Suppressor macrophage (primary cell): ENCODE measurements at regions not wholly inside any gene's neighbourhood (a gene's known extent, or its start where the extent isn't known, plus 50 kb on each side); places are given as distances from the start of the nearest gene placed in this dataset.
"Not testable (repeated sequence)": the region's sequence is repeated elsewhere in the genome, so short reads cannot be mapped to it uniquely, and the experiment has no call there.

Source experiments
- DNase-seq, 4 experiments: peaks; one replicate each; pipeline ENCODE4 v3.0.0-alpha.2; 2020 to 2022

DNA sequence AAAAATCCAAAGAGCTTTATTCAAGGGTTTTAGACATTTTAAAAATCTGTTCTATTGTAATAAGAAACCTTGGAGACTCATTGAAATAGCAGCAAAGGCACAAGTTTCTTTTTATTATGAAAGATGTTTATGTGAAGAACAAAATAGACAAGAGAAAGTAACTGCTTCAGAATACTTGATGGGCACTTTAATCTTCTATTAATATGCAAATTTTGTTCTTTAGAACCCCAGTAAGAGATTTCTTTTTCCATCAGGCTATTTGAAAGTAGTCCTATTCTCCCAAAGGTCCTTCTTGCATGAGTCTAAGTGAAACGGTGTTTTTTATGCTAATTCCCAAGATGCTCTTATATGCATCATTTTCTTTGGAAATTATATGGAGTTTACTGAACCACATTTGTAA lies 602.0 kb downstream of the EFNA5 start:
- no peak for DNase-seq

DNA sequence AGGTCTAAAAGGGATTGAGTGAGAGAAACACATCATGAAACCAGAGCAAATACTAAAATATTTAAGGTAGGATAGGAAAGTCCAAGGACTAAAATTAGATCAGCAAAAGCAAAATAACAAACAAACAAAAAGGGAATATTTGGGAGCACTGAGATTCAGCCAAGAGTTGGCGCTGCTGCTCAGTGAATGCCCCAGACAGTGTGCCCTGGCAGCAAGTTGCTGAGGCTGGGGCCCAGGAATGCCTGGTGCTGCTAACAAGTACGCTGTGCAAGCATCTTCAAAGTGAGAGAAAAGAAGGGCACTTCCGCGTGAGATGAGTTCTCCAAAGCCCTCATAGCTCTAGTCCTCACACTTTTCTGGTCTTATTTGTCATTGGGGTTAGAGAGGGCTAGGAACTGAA lies 603.3 kb downstream of the EFNA5 start:
- no peak for DNase-seq

DNA sequence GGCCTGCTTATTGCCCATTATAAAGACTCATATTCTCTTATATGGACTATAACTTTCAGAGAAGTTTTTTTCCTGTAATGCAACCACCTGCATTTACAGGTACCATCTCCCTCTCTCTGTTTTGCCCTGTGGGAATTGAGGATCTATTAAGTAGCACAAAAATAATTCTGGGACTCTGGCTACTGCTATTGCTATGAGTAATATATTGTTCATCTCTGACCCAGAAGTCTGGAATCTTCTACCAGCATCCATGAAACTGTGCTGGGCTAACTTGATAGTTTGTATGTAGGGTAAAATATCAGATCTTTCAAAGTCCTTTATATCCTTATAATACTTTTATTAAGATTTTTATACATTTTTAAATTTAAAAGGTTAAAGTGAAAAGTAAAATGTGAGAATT lies 607.2 kb downstream of the EFNA5 start:
- no peak for DNase-seq

DNA sequence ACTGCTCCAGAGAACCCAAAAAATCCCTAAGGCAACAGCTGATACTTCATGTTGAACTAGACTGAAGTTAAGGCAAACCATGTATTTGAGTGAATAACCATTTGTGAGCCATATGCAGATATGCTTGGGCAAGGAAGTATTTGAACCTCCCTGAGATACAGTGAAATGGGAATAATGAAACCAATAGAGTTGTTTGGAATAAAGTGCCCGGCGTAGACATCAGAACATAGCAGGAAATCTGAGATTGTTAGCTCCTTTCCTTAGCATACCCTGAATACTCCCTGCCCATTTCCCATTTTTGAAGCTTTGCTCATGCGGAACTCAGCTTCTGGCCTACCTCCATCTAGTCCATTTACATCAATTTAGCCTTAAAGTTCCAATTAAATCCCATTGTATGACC lies 611.9 kb downstream of the EFNA5 start:
- no peak for DNase-seq

DNA sequence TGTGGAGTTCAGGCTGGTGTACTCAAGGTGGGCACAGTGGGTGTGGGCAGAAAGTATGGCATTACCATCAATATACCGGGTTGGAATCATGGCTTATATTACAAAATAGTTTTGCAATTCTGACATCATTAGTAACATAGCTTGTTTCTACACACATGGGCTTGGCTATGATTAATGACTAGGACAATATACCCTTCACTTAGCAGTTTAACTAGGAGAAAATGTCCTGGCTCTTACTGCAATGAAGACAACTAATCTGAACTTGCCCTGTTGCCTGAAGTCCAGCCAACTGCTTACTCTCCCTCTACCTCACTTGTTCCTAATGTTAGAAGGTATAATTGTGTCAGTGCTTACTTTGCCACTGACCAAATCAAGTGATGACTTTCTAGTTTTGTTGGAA lies 612.5 kb downstream of the EFNA5 start:
- DNase-seq = no peak

DNA sequence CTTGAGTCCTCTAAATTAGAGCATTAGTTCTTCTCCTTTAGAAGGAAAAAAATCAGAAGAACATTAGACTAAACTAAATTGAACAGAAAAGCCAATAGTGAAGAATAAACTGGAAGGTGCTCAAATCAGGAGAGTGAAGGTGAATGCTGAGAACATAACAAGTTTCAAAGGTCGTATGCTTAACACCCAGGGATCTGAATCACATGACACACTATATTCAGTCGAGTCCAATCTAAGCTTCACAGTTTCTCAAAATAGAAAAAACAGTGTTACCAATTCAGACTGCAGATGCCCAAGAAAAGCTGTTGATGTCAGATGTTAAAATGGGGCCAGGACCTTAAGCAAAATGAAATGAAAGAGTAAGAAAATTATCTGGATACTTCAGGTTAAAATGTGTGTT lies 614.5 kb downstream of the EFNA5 start:
- DNase-seq = no peak

DNA sequence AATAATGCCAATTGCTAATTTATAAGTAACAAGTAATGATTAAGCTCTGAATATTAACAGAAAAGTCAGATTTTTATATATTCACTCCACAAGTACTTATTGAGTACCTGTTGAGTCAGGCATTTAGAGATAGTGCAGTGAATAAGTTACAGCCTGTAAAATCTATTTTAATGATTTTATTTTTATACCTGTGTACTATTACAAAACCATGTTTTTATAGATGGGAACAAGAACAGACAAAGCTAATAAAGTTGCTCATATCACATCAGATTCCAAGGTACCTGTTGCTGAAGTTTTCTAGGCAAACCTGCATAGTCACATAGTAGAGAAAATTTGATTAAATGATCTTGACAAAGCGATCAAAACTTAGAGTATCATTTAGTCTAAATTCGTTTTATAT lies 623.7 kb downstream of the EFNA5 start:
- DNase-seq = no peak

DNA sequence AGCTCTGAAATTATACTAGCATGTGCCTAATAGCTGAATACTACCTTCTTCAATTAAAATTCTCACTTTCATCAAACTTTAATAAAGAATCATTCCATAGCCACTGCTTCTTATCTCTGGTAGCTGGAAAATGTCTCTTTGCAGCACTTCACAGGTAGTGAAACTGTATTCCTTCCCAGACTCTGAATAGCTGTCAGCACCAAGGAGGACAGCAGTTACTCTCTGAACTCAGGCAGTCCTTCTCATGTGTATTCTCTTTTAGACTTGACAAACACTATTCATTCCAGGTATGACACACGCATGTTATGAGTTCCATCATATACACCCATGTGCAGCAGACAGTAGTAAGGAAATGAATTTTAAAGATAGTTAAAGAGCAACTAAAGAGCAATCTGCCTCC lies 627.1 kb downstream of the EFNA5 start:
- DNase-seq = no peak

DNA sequence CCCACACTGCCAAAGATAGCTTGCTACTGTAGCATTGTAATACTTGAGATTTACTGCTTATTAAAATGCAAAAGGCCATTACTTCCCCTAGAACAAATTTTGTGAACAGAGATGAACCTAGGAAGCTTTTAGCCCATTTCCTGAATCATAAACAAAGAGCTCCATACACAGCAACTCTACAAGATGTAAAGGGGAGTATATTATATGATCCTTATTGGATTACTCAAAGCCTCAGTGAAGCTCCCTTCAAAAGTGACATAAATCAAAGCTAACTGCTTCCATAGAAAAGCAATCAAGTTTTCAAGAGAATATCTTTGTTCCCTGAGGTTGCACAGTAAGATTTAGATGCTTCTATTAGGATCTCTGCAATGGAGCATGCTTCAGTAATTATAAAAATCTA lies 629.8 kb downstream of the EFNA5 start:
- DNase-seq = no peak

DNA sequence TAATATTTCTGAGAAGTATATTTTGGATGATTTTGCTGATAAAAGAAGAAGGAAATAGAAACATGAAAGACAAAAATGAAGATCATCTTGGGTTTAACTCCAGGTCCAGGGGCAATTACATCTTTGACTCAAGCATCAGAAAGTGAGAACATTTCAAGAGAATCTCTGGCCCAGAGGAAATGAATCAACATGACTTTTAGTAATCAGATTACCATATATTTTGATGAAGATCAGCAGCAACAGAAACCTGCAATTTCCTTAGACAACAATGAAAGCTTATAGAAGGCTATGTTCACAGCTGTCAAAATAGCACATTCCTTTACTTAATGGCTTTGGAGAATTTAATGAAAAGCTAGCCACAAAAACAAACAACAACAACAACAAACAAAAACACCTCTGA lies 638.1 kb downstream of the EFNA5 start:
- no peak for DNase-seq

DNA sequence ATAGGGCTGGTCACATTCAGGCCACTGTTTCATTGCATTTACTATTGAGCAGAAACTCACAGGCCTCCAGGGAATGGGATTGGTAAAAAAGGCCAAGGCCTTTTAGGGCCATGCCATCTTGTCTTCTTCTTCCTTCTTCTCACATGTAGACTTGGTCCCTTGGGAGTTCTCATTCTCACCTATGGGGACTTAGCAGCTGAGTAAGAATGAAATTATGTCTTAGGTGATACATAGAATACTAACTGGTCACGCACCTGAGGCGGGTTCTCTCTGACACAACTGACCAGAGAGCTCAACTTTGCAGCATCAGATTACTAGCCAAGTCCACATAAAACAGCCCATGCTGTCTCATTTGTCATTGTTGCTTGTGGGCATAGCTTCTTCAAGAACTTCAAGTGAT lies 641.8 kb downstream of the EFNA5 start:
- no peak for DNase-seq

DNA sequence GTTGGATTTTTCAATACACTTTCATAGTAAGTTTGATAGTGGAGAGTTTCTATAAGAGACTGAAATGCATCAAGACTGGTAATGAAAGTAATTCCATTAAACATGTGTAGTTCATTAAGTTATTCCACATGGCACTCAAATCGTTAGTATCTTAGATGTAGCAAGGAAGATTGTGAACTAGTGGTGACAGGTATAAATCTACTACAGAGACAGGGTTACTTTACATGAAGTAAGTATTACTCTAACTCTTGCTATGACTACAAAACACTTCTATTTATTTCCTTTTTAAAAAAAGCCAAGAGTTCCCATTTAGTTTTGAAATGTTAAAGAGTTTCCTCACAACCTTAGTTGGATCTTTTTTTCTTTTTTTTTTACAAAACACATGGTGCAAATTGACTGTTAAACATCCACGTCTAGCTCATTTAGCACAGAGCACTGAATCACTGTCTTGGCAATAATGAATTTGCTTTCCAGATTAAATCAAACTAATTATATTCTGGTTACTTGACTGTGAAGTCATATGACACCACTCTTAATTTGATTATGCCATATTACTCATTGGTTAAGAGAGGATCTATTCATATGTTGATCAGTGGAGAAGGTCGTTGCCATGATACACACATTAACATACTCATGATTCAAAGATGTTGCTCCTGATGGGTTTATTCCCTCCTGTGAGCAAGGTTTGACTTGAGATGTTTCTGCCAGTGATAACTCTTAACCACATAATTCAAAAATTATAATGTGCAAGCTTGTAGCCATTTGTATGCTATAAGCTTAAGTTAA lies 644.8 kb downstream of the EFNA5 start:
- DNase-seq = no peak

DNA sequence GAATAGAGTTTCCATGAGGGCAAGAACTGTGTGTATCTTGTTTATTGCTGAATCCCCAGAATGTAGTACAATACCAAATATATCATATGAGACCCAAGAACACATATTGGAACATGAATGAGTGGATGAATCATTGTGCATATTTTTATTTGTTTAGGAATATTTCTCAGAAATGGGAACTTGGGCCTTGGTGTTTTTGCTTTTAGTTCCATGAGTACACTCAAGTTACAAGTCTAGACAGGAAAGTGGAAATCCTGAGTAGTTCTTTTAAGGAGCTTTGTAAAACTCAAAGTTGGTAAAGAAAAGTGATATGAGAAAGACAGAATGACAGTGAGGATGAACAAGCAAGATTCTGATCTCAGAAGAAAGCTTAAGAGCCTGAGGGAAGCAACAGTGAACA lies 647.0 kb downstream of the EFNA5 start:
- DNase-seq = no peak

DNA sequence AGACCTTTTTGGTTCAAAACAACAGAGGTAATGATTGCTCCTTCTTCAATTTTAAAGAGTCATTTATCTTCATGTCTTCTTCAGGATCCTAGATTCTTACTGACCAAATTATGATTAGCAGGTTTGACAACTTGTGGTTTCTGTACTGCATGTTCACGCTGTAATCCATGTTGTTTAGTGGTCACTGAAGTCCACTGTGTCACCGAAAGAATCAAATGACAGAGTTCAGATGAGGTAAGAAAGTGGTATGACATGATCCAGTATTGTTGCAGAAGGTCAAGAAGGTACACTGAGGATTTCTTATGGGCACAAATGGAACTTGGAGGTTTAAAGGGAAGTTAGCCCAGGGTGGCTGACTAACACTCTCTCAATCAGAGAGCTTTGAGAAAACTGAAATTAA lies 649.2 kb downstream of the EFNA5 start:
- DNase-seq = no peak

DNA sequence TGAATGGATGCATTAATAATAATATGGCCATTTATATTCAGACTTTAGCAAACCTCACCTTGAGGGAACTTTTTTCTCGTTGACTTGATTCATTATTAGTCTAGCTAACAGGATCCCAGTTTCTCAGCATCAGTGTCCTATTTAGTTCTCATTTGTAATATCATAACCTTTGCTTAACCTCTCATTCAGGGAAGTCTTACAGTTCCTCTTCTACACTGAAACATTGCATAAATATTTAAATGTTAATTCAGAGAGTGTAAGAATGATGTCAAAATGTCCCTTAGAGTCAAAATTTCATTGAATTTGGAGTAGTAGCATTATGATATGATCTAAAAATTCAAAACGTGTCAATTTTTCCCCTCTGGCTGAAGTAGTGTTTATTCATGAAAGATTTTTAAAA lies 650.1 kb downstream of the EFNA5 start:
- no peak for DNase-seq

DNA sequence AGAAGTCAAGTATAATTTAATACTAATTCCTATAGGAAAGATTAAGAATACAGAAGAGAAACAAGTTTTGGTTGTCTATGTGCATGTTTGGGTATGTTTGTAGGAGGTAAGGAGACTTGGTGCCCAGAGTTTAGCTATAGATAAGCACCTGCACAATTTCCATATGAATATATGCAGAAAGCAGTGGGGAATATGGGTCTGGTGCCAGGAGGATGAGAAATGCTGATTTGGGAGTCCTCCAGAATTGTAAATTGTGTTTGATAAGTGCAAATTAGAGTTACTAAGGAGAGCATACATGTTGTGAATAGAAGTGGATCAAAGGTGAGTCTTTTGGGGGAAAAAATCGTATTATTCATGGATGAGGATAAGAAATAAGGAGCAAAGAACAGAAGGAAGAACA lies 653.1 kb downstream of the EFNA5 start:
- DNase-seq = no peak

DNA sequence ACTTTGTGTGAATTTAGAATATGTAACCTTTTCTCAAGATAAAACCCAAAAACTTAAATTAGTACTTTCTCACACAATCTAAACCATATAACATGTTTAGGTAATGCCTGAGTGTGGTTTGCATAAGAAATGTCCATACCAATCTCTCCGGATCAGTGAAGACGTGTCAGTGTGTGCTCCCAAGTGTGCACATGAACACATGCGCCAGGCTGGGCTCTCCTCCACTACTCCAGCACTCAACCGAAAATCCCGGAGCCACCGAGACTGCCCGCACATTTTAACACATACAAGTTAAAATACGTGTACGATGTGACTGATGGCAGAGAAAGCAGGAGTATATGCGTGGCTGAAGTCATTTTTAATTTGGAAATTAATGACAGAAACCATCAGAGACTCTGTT lies 658.4 kb downstream of the EFNA5 start:
- no peak for DNase-seq

DNA sequence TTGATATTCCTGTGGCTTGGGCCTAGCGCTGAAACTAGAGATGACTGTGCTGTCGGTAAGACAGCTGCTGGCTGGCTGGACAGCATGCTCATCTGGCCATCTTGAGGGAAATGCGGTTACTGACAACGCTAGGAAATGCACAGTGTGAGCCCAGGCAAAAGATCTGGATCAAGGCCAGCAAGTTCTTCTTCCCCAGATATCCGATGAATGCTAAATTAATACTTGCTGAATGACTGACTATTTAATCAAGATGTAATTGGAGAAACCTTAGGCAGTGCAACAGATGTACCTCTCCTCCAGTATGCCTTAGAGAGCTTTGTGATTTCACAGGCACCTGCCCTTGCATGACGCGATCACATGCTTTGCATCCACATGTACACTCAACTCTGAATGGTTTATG lies 659.1 kb downstream of the EFNA5 start:
- DNase-seq = no peak

DNA sequence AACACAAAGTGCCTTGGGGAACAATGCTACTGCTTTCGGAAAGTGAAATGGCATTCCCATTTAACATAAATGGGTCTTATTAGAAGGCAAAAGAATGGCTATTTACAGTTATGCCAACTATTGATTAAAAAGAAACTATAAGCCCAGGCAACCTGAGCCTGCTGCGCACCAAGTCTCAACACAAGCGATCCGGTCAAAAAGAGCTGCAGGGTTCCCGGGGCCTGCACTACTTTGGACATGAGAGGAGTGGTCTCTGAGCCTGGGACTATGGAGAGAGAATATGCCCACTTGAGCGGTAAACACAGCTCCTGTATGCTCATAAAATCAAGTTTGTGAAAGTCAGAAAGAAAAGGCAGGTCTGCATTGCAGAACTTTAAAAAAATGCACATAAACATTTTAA lies 660.7 kb downstream of the EFNA5 start:
- DNase-seq = no peak

DNA sequence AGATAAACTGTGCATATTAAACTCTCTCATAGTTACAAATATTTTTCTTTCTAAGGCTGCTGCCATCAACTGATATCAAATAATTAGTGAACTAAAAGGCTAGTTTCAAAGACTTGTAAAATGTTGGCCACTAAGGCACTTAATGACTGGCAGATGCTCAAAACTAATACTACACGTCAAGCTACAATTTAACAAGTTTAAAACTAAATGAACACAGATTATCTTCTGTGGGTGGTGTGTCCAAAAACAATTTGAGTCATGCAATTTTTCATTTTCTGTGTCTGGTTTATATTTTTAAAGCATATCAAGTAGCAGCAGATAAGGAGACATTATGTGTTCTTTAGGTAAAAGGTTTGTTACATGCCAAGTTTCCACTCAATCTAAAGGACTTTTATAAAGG lies 665.1 kb downstream of the EFNA5 start:
- DNase-seq = no peak

DNA sequence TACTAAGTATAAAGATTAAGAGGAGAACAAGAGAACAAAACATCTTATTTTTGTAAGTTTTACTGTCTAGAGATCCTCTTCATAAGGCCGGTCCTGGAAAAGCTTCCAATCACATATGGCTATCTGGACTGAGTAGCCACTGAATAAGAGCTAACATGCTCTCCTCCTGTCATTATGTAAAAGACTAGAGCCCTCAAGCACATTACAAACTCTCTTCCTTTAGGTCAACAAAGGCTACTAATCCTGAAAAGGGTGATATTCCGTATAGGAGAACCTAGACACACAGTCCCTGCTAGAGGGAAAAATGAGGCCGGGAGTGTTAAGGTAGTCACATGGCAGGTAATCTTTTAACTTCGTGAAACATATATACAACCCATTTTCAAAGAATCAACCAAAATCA lies 665.6 kb downstream of the EFNA5 start:
- DNase-seq = no peak

DNA sequence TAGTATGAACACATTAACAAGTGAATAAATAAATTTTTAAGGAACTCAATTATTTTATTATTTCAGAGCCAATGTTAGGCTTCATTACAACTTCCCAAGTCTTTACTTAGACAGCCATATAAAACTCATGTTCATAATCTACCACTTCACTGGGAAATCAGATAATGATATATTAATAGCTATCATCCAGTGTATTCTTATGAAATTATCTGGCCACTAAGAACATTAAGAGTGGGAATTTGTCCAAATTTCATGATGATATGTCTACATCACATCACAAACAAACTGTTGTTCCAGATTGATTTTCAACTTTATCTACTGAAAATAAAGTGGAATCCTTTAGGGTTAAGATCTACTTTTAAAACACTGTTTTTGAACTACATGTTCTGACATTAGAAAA lies 668.6 kb downstream of the EFNA5 start:
- DNase-seq = no peak

DNA sequence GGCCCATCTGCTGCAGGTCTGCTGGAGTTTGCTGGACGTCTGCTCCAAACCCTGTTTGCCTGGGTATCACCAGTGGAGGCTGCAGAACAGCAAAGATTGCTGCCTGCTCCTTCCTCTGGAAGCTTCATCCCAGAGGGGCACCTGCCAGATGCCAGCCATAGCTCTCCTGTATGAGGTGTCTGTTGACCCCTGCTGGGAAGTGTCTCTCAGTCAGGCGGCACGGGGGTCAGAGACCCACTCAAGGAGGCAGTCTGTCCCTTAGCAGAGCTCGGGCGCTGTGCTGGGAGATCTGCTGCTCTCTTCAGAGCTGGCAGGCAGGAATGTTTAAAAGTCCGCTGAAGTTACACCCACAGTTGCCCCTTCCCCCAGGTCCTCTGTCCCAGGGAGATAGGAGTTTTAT lies 671.2 kb downstream of the EFNA5 start:
- not testable (repeated sequence) for DNase-seq

DNA sequence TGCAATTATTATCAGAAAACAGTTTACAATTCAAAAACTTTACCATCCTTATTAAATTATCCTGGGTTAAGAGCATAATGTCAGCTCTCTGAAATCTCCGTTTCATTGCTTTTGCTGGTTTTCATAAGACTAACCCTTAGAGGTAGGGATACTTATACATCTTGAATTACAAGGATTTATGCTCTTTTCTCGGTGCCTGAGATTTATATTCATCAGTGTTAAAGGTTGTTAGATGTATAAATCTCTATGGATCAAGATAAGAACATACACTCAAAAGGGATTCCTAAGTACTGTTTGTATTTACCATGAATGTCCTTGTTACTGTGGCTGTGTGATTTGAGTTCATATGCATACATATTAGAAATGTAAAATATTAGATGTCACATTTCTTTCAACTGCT lies 684.7 kb downstream of the EFNA5 start:
- no peak for DNase-seq

DNA sequence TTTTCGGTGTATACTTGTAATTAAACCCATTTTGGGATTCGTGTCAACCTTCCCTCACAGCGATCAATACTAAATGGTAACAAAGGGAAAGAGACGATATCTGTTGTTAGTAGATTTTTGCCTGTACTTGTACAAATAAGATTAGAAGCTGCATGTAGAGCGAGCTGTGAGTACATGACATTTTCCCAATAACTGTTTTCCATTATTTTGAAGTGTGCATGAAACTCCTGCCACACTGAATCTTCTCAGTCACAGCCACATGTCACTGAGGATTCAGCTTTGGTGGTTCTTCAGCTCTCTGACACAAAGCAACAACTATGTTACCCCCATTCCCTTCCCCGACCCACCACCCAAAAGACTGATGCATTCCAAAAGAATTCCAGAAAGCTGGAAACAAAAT lies 685.6 kb downstream of the EFNA5 start:
- DNase-seq = no peak
